MM.1S (cell line): ENCODE measurements at regions not wholly inside any gene's neighbourhood (a gene's known extent, or its start where the extent isn't known, plus 50 kb on each side); places are given as distances from the start of the nearest gene placed in this dataset.

Experiments used
- DNase-seq: peaks from one replicate; pipeline ENCODE4 v3.0.0-alpha.2; 2015
- H2AFZ ChIP-seq: fragments of 300-600 bp; sonication (generic); 2 replicates; pipeline ENCODE4 v1.6.0; 2016; ENCODE audit warnings: antibody characterized with exemption, low read length
- H3F3A ChIP-seq: fragments of 300-600 bp; sonication (generic); 2 replicates; pipeline ENCODE4 v1.6.1; 2016; ENCODE audit warnings: mild to moderate bottlenecking, antibody characterized with exemption, low read length, moderate library complexity, mixed read lengths; ENCODE audit not compliant: insufficient read depth
- H3K27ac ChIP-seq: fragments of 300-600 bp; sonication (generic); 2 replicates; pipeline ENCODE4 v1.5.1; 2016; ENCODE audit warnings: mild to moderate bottlenecking, low read length
- H3K27me3 ChIP-seq: fragments of 300-600 bp; sonication (generic); replicated peaks from 2 replicates; pipeline ENCODE4 v1.6.0; 2016; ENCODE audit warnings: low read length; ENCODE audit not compliant: insufficient read depth
- H3K36me3 ChIP-seq: fragments of 300-600 bp; sonication (generic); replicated peaks from 2 replicates; pipeline ENCODE4 v1.6.1; 2016; ENCODE audit warnings: mild to moderate bottlenecking, low read length, mixed read lengths; ENCODE audit not compliant: insufficient read depth
- H3K4me1 ChIP-seq: fragments of 300-600 bp; sonication (generic); 2 replicates; pipeline ENCODE4 v1.6.1; 2016; ENCODE audit warnings: low read length, mixed read lengths
- H3K4me2 ChIP-seq: fragments of 300-600 bp; sonication (generic); 2 replicates; pipeline ENCODE4 v1.6.0; 2016; ENCODE audit warnings: low read depth, low read length
- H3K4me3 ChIP-seq: fragments of 300-600 bp; sonication (generic); 2 replicates; pipeline ENCODE4 v1.5.1; 2016; ENCODE audit warnings: low read length, mixed read lengths
- H3K79me2 ChIP-seq: fragments of 300-600 bp; sonication (generic); 2 replicates; pipeline ENCODE4 v1.6.1; 2016; ENCODE audit warnings: mixed run types, low read length, mixed read lengths
- H3K9ac ChIP-seq: fragments of 300-600 bp; sonication (generic); 2 replicates; pipeline ENCODE4 v1.6.1; 2016; ENCODE audit warnings: low read length, mixed read lengths
- H3K9me2 ChIP-seq: fragments of 300-600 bp; sonication (generic); replicated peaks from 2 replicates; pipeline ENCODE4 v1.6.1; 2016; ENCODE audit warnings: mild to moderate bottlenecking, low read length, mixed read lengths; ENCODE audit not compliant: insufficient read depth
- H3K9me3 ChIP-seq: fragments of 300-600 bp; sonication (generic); replicated peaks from 2 replicates; pipeline ENCODE4 v1.6.1; 2016; ENCODE audit warnings: mild to moderate bottlenecking, low read length, mixed read lengths; ENCODE audit not compliant: insufficient read depth
- H4K20me1 ChIP-seq: fragments of 300-600 bp; sonication (generic); 2 replicates; pipeline ENCODE4 v1.6.1; 2016; ENCODE audit warnings: mild to moderate bottlenecking, low read length, moderate library complexity, mixed read lengths; ENCODE audit not compliant: insufficient read depth
- EZH2 ChIP-seq: fragments of 300-600 bp; sonication (generic); optimal IDR thresholded peaks from 2 replicates; pipeline ENCODE3; 2017; ENCODE audit warnings: low read depth, mild to moderate bottlenecking, antibody characterized with exemption, low read length, mixed read lengths
- EZH2phosphoT487 ChIP-seq: fragments of 300-600 bp; sonication (generic); IDR thresholded peaks from 2 replicates; pipeline ENCODE4 v1.6.1; 2018; ENCODE audit warnings: antibody characterized with exemption, low read length
- TF ChIP-seq, protein P1 (sequence below): fragments of 300-600 bp; sonication (generic); IDR thresholded peaks from 2 replicates; pipeline ENCODE4 v1.5.1; 2016; ENCODE audit warnings: antibody characterized with exemption, low read length, mixed read lengths

DNA sequence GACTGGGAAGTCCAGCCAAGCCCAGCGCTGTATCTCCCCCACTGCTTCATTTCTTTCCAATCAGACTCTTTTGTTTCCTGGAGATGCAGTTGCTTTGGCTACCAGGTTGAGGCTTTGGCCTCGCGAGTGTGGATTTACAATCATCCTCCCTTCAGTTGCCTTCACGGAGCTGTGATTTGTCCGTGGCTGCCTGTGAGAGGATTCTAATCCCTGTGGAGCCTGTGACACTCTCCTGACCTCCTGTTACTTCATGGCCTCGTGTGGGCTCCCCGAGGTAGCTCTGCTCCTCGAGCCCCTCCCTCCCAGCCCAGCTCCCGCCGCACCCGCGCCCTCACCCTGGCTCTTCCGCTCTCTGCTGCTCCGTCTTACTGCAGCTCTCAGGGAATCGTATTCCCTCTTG, 107.2 kb upstream of the STC2 start:
- TF ChIP-seq EZH2phosphoT487, result no peak
- no peak for TF ChIP-seq EZH2
- TF ChIP-seq, protein P1, sequence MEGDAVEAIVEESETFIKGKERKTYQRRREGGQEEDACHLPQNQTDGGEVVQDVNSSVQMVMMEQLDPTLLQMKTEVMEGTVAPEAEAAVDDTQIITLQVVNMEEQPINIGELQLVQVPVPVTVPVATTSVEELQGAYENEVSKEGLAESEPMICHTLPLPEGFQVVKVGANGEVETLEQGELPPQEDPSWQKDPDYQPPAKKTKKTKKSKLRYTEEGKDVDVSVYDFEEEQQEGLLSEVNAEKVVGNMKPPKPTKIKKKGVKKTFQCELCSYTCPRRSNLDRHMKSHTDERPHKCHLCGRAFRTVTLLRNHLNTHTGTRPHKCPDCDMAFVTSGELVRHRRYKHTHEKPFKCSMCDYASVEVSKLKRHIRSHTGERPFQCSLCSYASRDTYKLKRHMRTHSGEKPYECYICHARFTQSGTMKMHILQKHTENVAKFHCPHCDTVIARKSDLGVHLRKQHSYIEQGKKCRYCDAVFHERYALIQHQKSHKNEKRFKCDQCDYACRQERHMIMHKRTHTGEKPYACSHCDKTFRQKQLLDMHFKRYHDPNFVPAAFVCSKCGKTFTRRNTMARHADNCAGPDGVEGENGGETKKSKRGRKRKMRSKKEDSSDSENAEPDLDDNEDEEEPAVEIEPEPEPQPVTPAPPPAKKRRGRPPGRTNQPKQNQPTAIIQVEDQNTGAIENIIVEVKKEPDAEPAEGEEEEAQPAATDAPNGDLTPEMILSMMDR, result no peak
- H3K27me3 ChIP-seq, result no peaks in the 10 kb centered on the region
- H4K20me1 ChIP-seq, result no peaks in the 10 kb centered on the region
- H3K9me3 ChIP-seq, result no peaks in the 10 kb centered on the region
- H3K36me3 ChIP-seq, result no peaks in the 10 kb centered on the region
- no peak overlapping the region for H3K27ac ChIP-seq
- no peaks in the 10 kb centered on the region for H3K9me2 ChIP-seq
- H3K4me2 ChIP-seq, result no peak overlapping the region
- H3F3A ChIP-seq, result no peaks in the 10 kb centered on the region
- no peaks in the 10 kb centered on the region for H3K4me1 ChIP-seq
- no peak overlapping the region for H2AFZ ChIP-seq
- no peak overlapping the region for H3K4me3 ChIP-seq
- no peak for DNase-seq
- no peak overlapping the region for H3K9ac ChIP-seq
- no peaks in the 10 kb centered on the region for H3K79me2 ChIP-seq

DNA sequence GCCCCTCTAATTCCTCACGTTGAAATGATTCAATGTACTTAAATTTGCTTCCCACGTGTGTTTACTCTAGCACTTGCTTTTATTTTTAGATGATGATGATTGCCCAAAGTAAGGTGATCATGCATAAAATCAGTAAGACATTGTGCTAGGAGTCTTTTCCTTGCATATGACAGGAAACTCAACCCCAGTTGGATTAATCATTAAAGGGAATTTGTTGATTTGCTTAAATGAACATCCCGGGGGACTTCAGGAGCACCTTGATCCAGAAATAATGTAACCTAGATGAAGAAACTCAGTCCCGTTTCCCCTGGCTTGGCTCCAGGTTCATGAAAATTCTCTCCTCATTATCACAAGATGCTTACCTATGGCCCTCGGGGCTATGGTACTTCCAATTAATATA, 106.1 kb upstream of the STC2 start:
- H3K9me3 ChIP-seq, result no peaks in the 10 kb centered on the region
- no peak overlapping the region for H3K27ac ChIP-seq
- no peaks in the 10 kb centered on the region for H3K36me3 ChIP-seq
- H3K4me1 ChIP-seq, result no peaks in the 10 kb centered on the region
- H3K79me2 ChIP-seq, result no peaks in the 10 kb centered on the region
- H3K4me2 ChIP-seq, result no peak overlapping the region
- H3K9ac ChIP-seq, result no peak overlapping the region
- no peaks in the 10 kb centered on the region for H3K9me2 ChIP-seq
- no peak overlapping the region for H3K4me3 ChIP-seq
- no peak overlapping the region for H2AFZ ChIP-seq
- no peaks in the 10 kb centered on the region for H3K27me3 ChIP-seq
- TF ChIP-seq EZH2phosphoT487 (no peak), EZH2 (no peak)
- TF ChIP-seq, protein P1, result no peak
- no peak for DNase-seq
- H4K20me1 ChIP-seq, result no peaks in the 10 kb centered on the region
- H3F3A ChIP-seq, result no peaks in the 10 kb centered on the region

DNA sequence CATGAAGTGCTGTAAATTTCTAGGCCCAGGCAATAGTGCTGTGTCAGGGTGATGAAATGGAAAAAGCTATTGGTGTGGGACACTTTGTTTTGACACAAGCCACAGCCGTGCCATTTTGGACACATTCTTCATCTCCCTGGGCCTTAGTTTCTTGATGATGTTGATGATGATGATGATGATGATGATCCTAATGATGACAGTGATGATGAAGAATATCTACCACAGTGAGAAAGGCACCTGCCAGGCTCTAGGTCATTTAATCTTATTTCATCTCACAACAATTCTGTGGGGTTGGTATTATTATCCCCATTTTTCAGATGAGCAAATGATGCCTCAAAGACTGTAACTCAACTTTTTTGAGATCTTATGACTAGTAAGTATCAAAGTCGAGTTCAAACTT, 102.2 kb upstream of the STC2 start:
- no peak for TF ChIP-seq EZH2phosphoT487
- TF ChIP-seq EZH2, result no peak
- TF ChIP-seq, protein P1, result no peak
- no peaks in the 10 kb centered on the region for H3K27me3 ChIP-seq
- H3K4me1 ChIP-seq, result no peaks in the 10 kb centered on the region
- H3K36me3 ChIP-seq, result no peaks in the 10 kb centered on the region
- no peaks in the 10 kb centered on the region for H3K79me2 ChIP-seq
- H4K20me1 ChIP-seq, result no peaks in the 10 kb centered on the region
- H3K4me3 ChIP-seq, result no peak overlapping the region
- no peak overlapping the region for H2AFZ ChIP-seq
- no peaks in the 10 kb centered on the region for H3K9me3 ChIP-seq
- no peaks in the 10 kb centered on the region for H3F3A ChIP-seq
- H3K9me2 ChIP-seq, result no peaks in the 10 kb centered on the region
- DNase-seq, result no peak
- no peak overlapping the region for H3K27ac ChIP-seq
- no peak overlapping the region for H3K9ac ChIP-seq
- H3K4me2 ChIP-seq, result no peak overlapping the region
